Endothelial cell of umbilical vein (primary cell): ENCODE measurements at regions not wholly inside any gene's neighbourhood (a gene's known extent, or its start where the extent isn't known, plus 50 kb on each side); places are given as distances from the start of the nearest gene placed in this dataset.

Experiments used
- BruUV-seq: library from RNA; stranded (reverse); fragments of 400-500 nt; replicated peaks from 2 replicates; lab custom pipeline; 2021; lab: Mats Ljungman, UMichigan
- CTCF ChIA-PET: fragments of 300-600, 350-600 bp; sonication (Branson Sonifier 250); formaldehyde crosslinking; loops from one replicate; lab custom pipeline; 2021; ENCODE audit warnings: antibody characterized with exemption, inconsistent platforms; lab: Charles Lee
- POLR2A ChIA-PET: fragments of 300-600, 350-600 bp; sonication (Branson Sonifier 250); formaldehyde crosslinking; loops from one replicate; lab custom pipeline; 2021; ENCODE audit warnings: antibody characterized with exemption, inconsistent platforms; lab: Charles Lee
- DNase-seq: peaks from one replicate; pipeline ENCODE4 v3.0.0-alpha.2; 2011; ENCODE audit warnings: low read depth, low spot score
- FAIRE-seq: peaks from 2 replicates; lab custom pipeline; 2011; peaks lifted over from hg19 to GRCh38; lab: Jason Lieb, UNC
- H2AFZ ChIP-seq: 2 replicates; pipeline ENCODE4 v1.6.0; 2012; ENCODE audit warnings: low read depth, low read length, control low read depth, inconsistent platforms
- H3K27ac ChIP-seq: 2 replicates; pipeline ENCODE4 v1.5.1; 2011; ENCODE audit warnings: low read depth, mild to moderate bottlenecking, control low read depth, low read length, moderate library complexity; ENCODE audit not compliant: insufficient read depth
- H3K27me3 ChIP-seq, 2 experiments: 2 replicates each; pipeline versions ENCODE4 v1.6.0 to v1.6.1; 2011; ENCODE audit warnings: low read length in 2 of 2, mixed read lengths in 1 of 2; ENCODE audit not compliant: control insufficient read depth in 2 of 2, insufficient read depth in 2 of 2
- H3K36me3 ChIP-seq, 2 experiments: 2 replicates in 1 of 2; 3 replicates in 1 of 2; pipeline ENCODE4 v1.5.1; 2011; ENCODE audit warnings: low read length in 2 of 2, mild to moderate bottlenecking in 1 of 2, moderate library complexity in 1 of 2; ENCODE audit not compliant: control insufficient read depth in 2 of 2, insufficient read depth in 2 of 2; ENCODE audit errors: extremely low read depth in 1 of 2
- H3K4me1 ChIP-seq: 3 replicates; pipeline ENCODE4 v1.5.1; 2011; ENCODE audit warnings: mild to moderate bottlenecking, low read length; ENCODE audit not compliant: control insufficient read depth, insufficient read depth; ENCODE audit errors: extremely low read depth
- H3K4me2 ChIP-seq: 2 replicates; pipeline ENCODE4 v1.6.1; 2011; ENCODE audit warnings: low read length, control low read depth, mixed read lengths; ENCODE audit not compliant: insufficient read depth
- H3K4me3 ChIP-seq, 3 experiments: fragments of 200-600 bp in 1 of 3; sonication (generic), shearing (Covaris generic) in 1 of 3; replicated peaks in 1 of 3; 2 replicates each; pipeline ENCODE4 v1.5.1; 2011 to 2016; ENCODE audit warnings: control low read depth in 3 of 3, low read length in 3 of 3, mild to moderate bottlenecking in 2 of 3, inconsistent platforms in 1 of 3, low read depth in 1 of 3, moderate library complexity in 1 of 3; ENCODE audit not compliant: insufficient read depth in 1 of 3
- H3K79me2 ChIP-seq: 2 replicates; pipeline ENCODE4 v1.6.0; 2012; ENCODE audit warnings: low read length, inconsistent platforms; ENCODE audit not compliant: control insufficient read depth, insufficient read depth
- H3K9ac ChIP-seq: replicated peaks from 2 replicates; pipeline ENCODE3; 2011; ENCODE audit warnings: low read length, control low read depth; ENCODE audit not compliant: insufficient read depth; ENCODE audit errors: extremely low read depth
- H3K9me1 ChIP-seq: replicated peaks from 3 replicates; pipeline ENCODE4 v1.6.0; 2011; ENCODE audit warnings: mild to moderate bottlenecking, low read length; ENCODE audit not compliant: control insufficient read depth, insufficient read depth; ENCODE audit errors: extremely low read depth
- H3K9me3 ChIP-seq: replicated peaks from 2 replicates; pipeline ENCODE4 v1.5.1; 2012; ENCODE audit warnings: low read length, inconsistent platforms; ENCODE audit not compliant: control insufficient read depth, insufficient read depth
- H4K20me1 ChIP-seq: replicated peaks from 2 replicates; pipeline ENCODE3; 2011; ENCODE audit warnings: mild to moderate bottlenecking, low read length; ENCODE audit not compliant: control insufficient read depth, insufficient read depth; ENCODE audit errors: extremely low read depth
- GATA2 ChIP-seq: IDR thresholded peaks from 2 replicates; pipeline ENCODE4 v1.7.0; 2011; ENCODE audit warnings: low read depth, mild to moderate bottlenecking, moderate library complexity, mixed read lengths, low read length; ENCODE audit not compliant: insufficient read length, insufficient read depth
- JUN ChIP-seq: IDR thresholded peaks from 2 replicates; pipeline ENCODE4 v1.6.1; 2011; ENCODE audit warnings: borderline replicate concordance, low read depth; ENCODE audit not compliant: insufficient read length, insufficient read depth
- MYC ChIP-seq: IDR thresholded peaks from one replicate; pipeline ENCODE4 v1.6.1; 2011; ENCODE audit warnings: mild to moderate bottlenecking, low read depth, low read length
- dilution Hi-C: fragments of 300-500 bp; cut with MboI; formaldehyde crosslinking; loops from one replicate; pipeline ENCODE4 v1.15.0; 2019; ENCODE audit warnings: low sequenced_read_pairs; ENCODE audit not compliant: extremely low pct_ligation_motif_present
- intact Hi-C: fragments of 100-400 bp; cut with micrococcal nuclease; formaldehyde crosslinking; loops from one replicate; pipeline ENCODE4 v1.10.0; 2022
- TF ChIP-seq, protein P1 (sequence below): IDR thresholded peaks from 2 replicates; pipeline ENCODE4 v1.6.1; 2011; ENCODE audit not compliant: insufficient read depth, insufficient read length
- TF ChIP-seq, protein P2 (sequence below), 2 donors: IDR thresholded peaks; 1 replicate in 1 of 2; 2 replicates in 1 of 2; pipeline ENCODE4 v1.5.1; 2011; ENCODE audit warnings: low read length in 2 of 2, mild to moderate bottlenecking in 2 of 2, moderate library complexity in 2 of 2, control low read depth in 1 of 2, inconsistent platforms in 1 of 2, low read depth in 1 of 2; ENCODE audit not compliant: insufficient read depth in 1 of 2; ENCODE audit errors: extremely low read depth in 1 of 2

DNA sequence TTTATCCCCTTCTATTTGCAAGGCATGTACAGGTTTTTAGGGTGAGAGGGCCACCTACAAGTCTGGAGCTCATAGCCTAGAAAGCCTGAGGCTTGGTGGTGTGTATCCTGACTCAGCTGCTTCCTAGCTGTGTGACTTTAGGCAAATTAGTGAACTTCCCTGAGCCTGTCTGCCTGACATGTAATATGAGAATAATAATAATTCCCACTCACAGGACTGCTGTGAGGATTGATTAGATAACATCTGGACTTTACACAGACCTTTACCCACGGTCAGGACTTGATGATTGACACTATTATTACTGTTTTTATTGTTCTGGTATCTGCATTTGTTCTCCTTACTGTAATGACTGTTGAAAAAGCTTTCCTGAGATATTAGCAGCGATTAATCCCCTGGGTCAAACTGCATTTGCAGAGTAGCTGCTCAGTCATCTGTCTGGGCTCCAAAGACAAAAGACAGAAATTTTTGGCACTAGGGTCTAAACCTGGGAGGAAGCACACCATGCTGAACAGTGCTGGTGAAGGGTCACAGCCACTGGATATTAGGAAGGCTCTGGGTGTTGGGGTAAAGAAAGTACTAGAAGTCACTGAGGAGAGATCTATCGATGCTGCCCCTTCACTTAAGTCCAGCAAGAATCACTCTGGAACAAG lies 276.5 kb upstream of the FN1 start:
- peak overlapping the region; percentile 98 for H3K27ac ChIP-seq
- no peaks in the 10 kb centered on the region for H3K9me3 ChIP-seq
- DNase-seq (peak; percentile 92), FAIRE-seq (peak; percentile 74)
- dilution Hi-C loops, result no loop called here
- H4K20me1 ChIP-seq, result no peaks in the 10 kb centered on the region
- intact Hi-C loops, result no loop called here
- H3K36me3 ChIP-seq, result peaks cover 0 to 1% of the 10 kb centered on the region in 2 experiments
- H3K9ac ChIP-seq, result peak overlapping the region; percentile 84
- no peaks in the 10 kb centered on the region for H3K79me2 ChIP-seq
- ChIA-PET POLR2A (interaction anchor here (0.6 to 1.0 kb wide), 2 partner anchors 118 to 129 kb away, joined by 3 read pairs; no protein-coding TSS in a partner anchor), CTCF (interaction anchor here (0.8 to 2.4 kb wide), 8 partner anchors 19 to 301 kb away, joined by 3 to 11 read pairs (median 4); no protein-coding TSS in a partner anchor)
- no peaks in the 10 kb centered on the region for H3K27me3 ChIP-seq
- H3K9me1 ChIP-seq, result no peaks in the 10 kb centered on the region
- no TSS peak for BruUV-seq
- TF ChIP-seq GATA2 (peak; percentile 73), JUN (peak; percentile 52), MYC (no peak)
- TF ChIP-seq, protein P1, sequence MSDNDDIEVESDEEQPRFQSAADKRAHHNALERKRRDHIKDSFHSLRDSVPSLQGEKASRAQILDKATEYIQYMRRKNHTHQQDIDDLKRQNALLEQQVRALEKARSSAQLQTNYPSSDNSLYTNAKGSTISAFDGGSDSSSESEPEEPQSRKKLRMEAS, result no peak
- TF ChIP-seq, protein P2, sequence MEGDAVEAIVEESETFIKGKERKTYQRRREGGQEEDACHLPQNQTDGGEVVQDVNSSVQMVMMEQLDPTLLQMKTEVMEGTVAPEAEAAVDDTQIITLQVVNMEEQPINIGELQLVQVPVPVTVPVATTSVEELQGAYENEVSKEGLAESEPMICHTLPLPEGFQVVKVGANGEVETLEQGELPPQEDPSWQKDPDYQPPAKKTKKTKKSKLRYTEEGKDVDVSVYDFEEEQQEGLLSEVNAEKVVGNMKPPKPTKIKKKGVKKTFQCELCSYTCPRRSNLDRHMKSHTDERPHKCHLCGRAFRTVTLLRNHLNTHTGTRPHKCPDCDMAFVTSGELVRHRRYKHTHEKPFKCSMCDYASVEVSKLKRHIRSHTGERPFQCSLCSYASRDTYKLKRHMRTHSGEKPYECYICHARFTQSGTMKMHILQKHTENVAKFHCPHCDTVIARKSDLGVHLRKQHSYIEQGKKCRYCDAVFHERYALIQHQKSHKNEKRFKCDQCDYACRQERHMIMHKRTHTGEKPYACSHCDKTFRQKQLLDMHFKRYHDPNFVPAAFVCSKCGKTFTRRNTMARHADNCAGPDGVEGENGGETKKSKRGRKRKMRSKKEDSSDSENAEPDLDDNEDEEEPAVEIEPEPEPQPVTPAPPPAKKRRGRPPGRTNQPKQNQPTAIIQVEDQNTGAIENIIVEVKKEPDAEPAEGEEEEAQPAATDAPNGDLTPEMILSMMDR (IDR thresholded peaks at IDR 0.05; ENCODE audit: extremely low read depth in 1 of 2, insufficient read depth in 1 of 2, low read depth in 1 of 2, low read length in 2 of 2), result no peak
- H3K4me3 ChIP-seq, result no peak overlapping the region
- H3K4me2 ChIP-seq, result peak overlapping the region; percentile 69
- H2AFZ ChIP-seq, result peak overlapping the region; percentile 42
- peaks cover 56% of the 10 kb centered on the region for H3K4me1 ChIP-seq
